OCI-LY1 (cell line): ENCODE measurements at regions not wholly inside any gene's neighbourhood (a gene's known extent, or its start where the extent isn't known, plus 50 kb on each side); places are given as distances from the start of the nearest gene placed in this dataset.

Experiments
- H2AFZ ChIP-seq: fragments of 200-600 bp; sonication (generic), shearing (Covaris generic); 2 replicates; pipeline ENCODE4 v1.6.0; 2014; ENCODE audit warnings: antibody characterized with exemption, mild to moderate bottlenecking, low read length
- H3F3A ChIP-seq: fragments of 200-600 bp; sonication (generic), shearing (Covaris generic); 2 replicates; pipeline ENCODE4 v1.6.0; 2014; ENCODE audit warnings: mild to moderate bottlenecking, antibody characterized with exemption, low read length, moderate library complexity; ENCODE audit not compliant: insufficient read depth
- H3K27ac ChIP-seq: fragments of 200-600 bp; sonication (generic); 2 replicates; pipeline ENCODE4 v1.5.1; 2014; ENCODE audit warnings: low read length, mixed run types, mild to moderate bottlenecking, low read depth; ENCODE audit not compliant: poor library complexity, severe bottlenecking
- H3K27me3 ChIP-seq: fragments of 200-600 bp; sonication (generic); 2 replicates; pipeline ENCODE4 v1.6.0; 2014; ENCODE audit warnings: antibody characterized with exemption, mild to moderate bottlenecking, low read length, moderate library complexity; ENCODE audit not compliant: insufficient read depth
- H3K36me3 ChIP-seq: fragments of 200-600 bp; sonication (generic); 2 replicates; pipeline ENCODE4 v1.6.1; 2014; ENCODE audit warnings: mild to moderate bottlenecking, antibody characterized with exemption, low read length, moderate library complexity, mixed read lengths; ENCODE audit not compliant: insufficient read depth
- H3K4me1 ChIP-seq: fragments of 200-600 bp; sonication (generic); 2 replicates; pipeline ENCODE4 v1.5.1; 2014; ENCODE audit warnings: mild to moderate bottlenecking, low read length, moderate library complexity; ENCODE audit not compliant: insufficient read depth, severe bottlenecking
- H3K4me2 ChIP-seq: fragments of 200-600 bp; sonication (generic), shearing (Covaris generic); 2 replicates; pipeline ENCODE4 v1.6.1; 2014; ENCODE audit warnings: low read length
- H3K4me3 ChIP-seq: fragments of 200-600 bp; sonication (generic); 2 replicates; pipeline ENCODE4 v1.5.1; 2014; ENCODE audit warnings: low read length, low read depth, mild to moderate bottlenecking, mixed read lengths; ENCODE audit not compliant: poor library complexity, severe bottlenecking
- H3K79me2 ChIP-seq: fragments of 200-600 bp; shearing (Covaris generic); 2 replicates; pipeline ENCODE4 v1.6.1; 2016; ENCODE audit warnings: mixed run types, low read length, mixed read lengths; ENCODE audit not compliant: insufficient read depth
- H3K9ac ChIP-seq: fragments of 200-600 bp; sonication (generic), shearing (Covaris generic); 2 replicates; pipeline ENCODE4 v1.6.1; 2014; ENCODE audit warnings: mild to moderate bottlenecking, low read length, mixed read lengths
- H3K9me2 ChIP-seq: fragments of 200-600 bp; sonication (generic), shearing (Covaris generic); 2 replicates; pipeline ENCODE4 v1.6.1; 2014; ENCODE audit warnings: low read depth, mild to moderate bottlenecking, low read length, mixed read lengths
- H3K9me3 ChIP-seq: fragments of 200-600 bp; shearing (Covaris generic); 2 replicates; pipeline ENCODE4 v1.6.1; 2014; ENCODE audit warnings: low read length, mixed read lengths
- H4K20me1 ChIP-seq: fragments of 200-600 bp; sonication (generic), shearing (Covaris generic); 2 replicates; pipeline ENCODE4 v1.6.0; 2016; ENCODE audit warnings: mild to moderate bottlenecking, low read length; ENCODE audit not compliant: insufficient read depth
- EZH2 ChIP-seq: fragments of 200-600 bp; sonication (generic), shearing (Covaris generic); IDR thresholded peaks from 2 replicates; pipeline ENCODE4 v1.8.0; 2017; ENCODE audit warnings: borderline replicate concordance, mixed run types, mild to moderate bottlenecking, antibody characterized with exemption, low read length, moderate library complexity, mixed read lengths
- TF ChIP-seq, protein P1 (sequence below): fragments of 200-600 bp; sonication (generic), shearing (Covaris generic); IDR thresholded peaks from 2 replicates; pipeline ENCODE4 v1.5.1; 2017; ENCODE audit warnings: mild to moderate bottlenecking, antibody characterized with exemption, low read length, moderate library complexity, mixed read lengths

- Histone ChIP-seq H3K4me1 (no peaks in the 10 kb centered on the region), H3K27ac (no peak overlapping the region), H3K9ac (no peak overlapping the region), H3K9me2 (no peaks in the 10 kb centered on the region), H3K79me2 (no peaks in the 10 kb centered on the region), H3K9me3 (no peaks in the 10 kb centered on the region), H3K4me3 (no peak overlapping the region), H3K36me3 (no peaks in the 10 kb centered on the region), H4K20me1 (no peaks in the 10 kb centered on the region), H3K4me2 (no peak overlapping the region), H3K27me3 (no peaks in the 10 kb centered on the region), H3F3A (no peaks in the 10 kb centered on the region), H2AFZ (no peak overlapping the region)
- no peak for TF ChIP-seq EZH2
- TF ChIP-seq, protein P1, sequence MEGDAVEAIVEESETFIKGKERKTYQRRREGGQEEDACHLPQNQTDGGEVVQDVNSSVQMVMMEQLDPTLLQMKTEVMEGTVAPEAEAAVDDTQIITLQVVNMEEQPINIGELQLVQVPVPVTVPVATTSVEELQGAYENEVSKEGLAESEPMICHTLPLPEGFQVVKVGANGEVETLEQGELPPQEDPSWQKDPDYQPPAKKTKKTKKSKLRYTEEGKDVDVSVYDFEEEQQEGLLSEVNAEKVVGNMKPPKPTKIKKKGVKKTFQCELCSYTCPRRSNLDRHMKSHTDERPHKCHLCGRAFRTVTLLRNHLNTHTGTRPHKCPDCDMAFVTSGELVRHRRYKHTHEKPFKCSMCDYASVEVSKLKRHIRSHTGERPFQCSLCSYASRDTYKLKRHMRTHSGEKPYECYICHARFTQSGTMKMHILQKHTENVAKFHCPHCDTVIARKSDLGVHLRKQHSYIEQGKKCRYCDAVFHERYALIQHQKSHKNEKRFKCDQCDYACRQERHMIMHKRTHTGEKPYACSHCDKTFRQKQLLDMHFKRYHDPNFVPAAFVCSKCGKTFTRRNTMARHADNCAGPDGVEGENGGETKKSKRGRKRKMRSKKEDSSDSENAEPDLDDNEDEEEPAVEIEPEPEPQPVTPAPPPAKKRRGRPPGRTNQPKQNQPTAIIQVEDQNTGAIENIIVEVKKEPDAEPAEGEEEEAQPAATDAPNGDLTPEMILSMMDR: no peak
Measured at GRCh38 chr11:71201936-71202597, 50.3 kb downstream of the SHANK2 start.

GRCh38 chr11:71201231-71201630 is 51.1 kb downstream of the SHANK2 start:
- H3K9ac ChIP-seq: no peak overlapping the region
- no peaks in the 10 kb centered on the region for H3K79me2 ChIP-seq

DNA sequence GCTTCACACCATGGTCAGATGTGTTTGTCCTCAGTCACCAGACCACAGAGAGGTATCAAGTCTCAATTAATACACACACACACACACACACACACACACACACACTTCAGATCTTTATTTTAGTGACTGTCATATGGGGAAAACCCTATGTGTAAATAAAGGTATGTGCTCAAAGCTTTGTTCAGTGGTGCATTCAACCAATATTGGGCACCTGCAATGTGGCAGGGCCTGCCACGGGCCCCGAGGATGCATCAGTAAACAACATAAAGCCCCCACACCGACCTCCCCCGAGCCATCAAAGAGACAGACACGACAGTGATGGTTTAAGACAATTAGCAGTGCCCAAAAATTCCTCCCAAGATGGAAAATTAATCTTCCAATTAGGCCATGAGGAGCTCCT is 51.6 kb downstream of the SHANK2 start:
- no peaks in the 10 kb centered on the region for H3K36me3 ChIP-seq
- H3K9ac ChIP-seq: no peak overlapping the region
- H4K20me1 ChIP-seq: no peaks in the 10 kb centered on the region
- no peaks in the 10 kb centered on the region for H3K9me3 ChIP-seq
- H3K4me3 ChIP-seq: no peak overlapping the region
- TF ChIP-seq, protein P1: no peak
- no peak for TF ChIP-seq EZH2
- H3K79me2 ChIP-seq: no peaks in the 10 kb centered on the region
- H3K4me2 ChIP-seq: no peak overlapping the region
- H3K27ac ChIP-seq: no peak overlapping the region
- no peaks in the 10 kb centered on the region for H3K4me1 ChIP-seq
- H2AFZ ChIP-seq: no peak overlapping the region
- H3K27me3 ChIP-seq: no peaks in the 10 kb centered on the region
- no peaks in the 10 kb centered on the region for H3F3A ChIP-seq
- no peaks in the 10 kb centered on the region for H3K9me2 ChIP-seq

More at GRCh38 chr11:71201231-71201630, 51.1 kb downstream of the SHANK2 start:
- Histone ChIP-seq H4K20me1 (no peaks in the 10 kb centered on the region), H3K4me2 (no peak overlapping the region), H3K9me2 (no peaks in the 10 kb centered on the region), H3K4me3 (no peak overlapping the region), H2AFZ (no peak overlapping the region), H3K36me3 (no peaks in the 10 kb centered on the region), H3F3A (no peaks in the 10 kb centered on the region), H3K27me3 (no peaks in the 10 kb centered on the region), H3K27ac (no peak overlapping the region), H3K9me3 (no peaks in the 10 kb centered on the region), H3K4me1 (no peaks in the 10 kb centered on the region)
- no peak for TF ChIP-seq EZH2
- TF ChIP-seq, protein P1: no peak
